A549 (cell line): ENCODE measurements at regions not wholly inside any gene's neighbourhood (a gene's known extent, or its start where the extent isn't known, plus 50 kb on each side); places are given as distances from the start of the nearest gene placed in this dataset.
A peak's percentile ranks its signal among the peaks of the same experiment; 100 is the strongest.

Experiments
- ATAC-seq, 2 experiments: fragments of 200-7000 bp in 1 of 2; fragments of >200 bp in 1 of 2; cut with Nextera tagmentation in 1 of 2; cut with Tn5 transposase in 1 of 2; 3 replicates each; pipeline versions ENCODE4 v1.8.0 to v1.9.1; 2018 to 2020; ENCODE audit warnings: mild to moderate bottlenecking in 1 of 2, moderate library complexity in 1 of 2
- CTCF ChIA-PET: fragments of 300-600 bp; sonication (Branson Sonifier 250); formaldehyde crosslinking; extraction: SDS; loops from one replicate; lab custom pipeline; 2021; ENCODE audit warnings: antibody characterized with exemption, inconsistent platforms; lab: Yijun Ruan, JAX
- POLR2A ChIA-PET: fragments of 350-600 bp; formaldehyde crosslinking; extraction: SDS; loops from one replicate; lab custom pipeline; 2021; ENCODE audit warnings: antibody characterized with exemption, inconsistent platforms; lab: Yijun Ruan, JAX
- DNase-seq, 2 experiments: peaks; one replicate each; pipeline versions ENCODE4 v3.0.0 to v3.0.0-alpha.2; 2011 to 2016; ENCODE audit warnings: low read depth in 1 of 2, low spot score in 1 of 2
- FAIRE-seq: peaks from 2 replicates; lab custom pipeline; 2011; peaks lifted over from hg19 to GRCh38; lab: Jason Lieb, UNC
- H3K27ac ChIP-seq, 2 experiments: fragments of >200 bp; sonication (Bioruptor Twin); formaldehyde crosslinking; 3 replicates each; pipeline ENCODE4 v1.5.1; 2016 to 2017
- H3K4me1 ChIP-seq: fragments of >200 bp; sonication (Bioruptor Twin); formaldehyde crosslinking; 3 replicates; pipeline ENCODE4 v1.6.1; 2016
- H3K4me2 ChIP-seq: fragments of >200 bp; sonication (Bioruptor Twin); formaldehyde crosslinking; 3 replicates; pipeline ENCODE4 v1.6.1; 2016
- H3K4me3 ChIP-seq: fragments of >200 bp; sonication (Bioruptor Twin); formaldehyde crosslinking; 3 replicates; pipeline ENCODE4 v1.5.1; 2016
- H3K9me3 ChIP-seq: fragments of >200 bp; sonication (Bioruptor Twin); formaldehyde crosslinking; 3 replicates; pipeline ENCODE4 v1.6.1; 2016
- CBX8 ChIP-seq: fragments of 200-600 bp; sonication (generic); IDR thresholded peaks from 2 replicates; pipeline ENCODE4 v1.6.1; 2016
- CHD2 ChIP-seq: fragments of 150-350 bp; IDR thresholded peaks from 2 replicates; pipeline ENCODE4 v1.6.1; 2014; ENCODE audit warnings: low read length; ENCODE audit not compliant: partially characterized antibody
- EHF ChIP-seq: fragments of 250-450 bp; sonication (Bioruptor Pico); IDR thresholded peaks from 2 replicates; pipeline ENCODE4 v1.5.0; 2020; ENCODE audit warnings: mild to moderate bottlenecking
- EHMT2 ChIP-seq: fragments of 200-600 bp; sonication (generic); IDR thresholded peaks from 2 replicates; pipeline ENCODE4 v1.6.1; 2016; ENCODE audit warnings: antibody characterized with exemption, low read depth, mild to moderate bottlenecking, moderate library complexity
- EP300 ChIP-seq, 2 experiments: fragments of >200 bp; sonication (Bioruptor Twin); formaldehyde crosslinking; IDR thresholded peaks; 2 replicates in 1 of 2; 3 replicates in 1 of 2; pipeline ENCODE4 v1.6.1; 2016 to 2017
- FOSB ChIP-seq: fragments of 250-450 bp; sonication (Bioruptor Pico); IDR thresholded peaks from 2 replicates; pipeline ENCODE4 v1.5.0; 2020; ENCODE audit warnings: mild to moderate bottlenecking, moderate library complexity
- FOSL2 ChIP-seq, 2 experiments: fragments of 450-650 bp in 1 of 2; fragments of >200 bp in 1 of 2; sonication (Bioruptor Twin) in 1 of 2; formaldehyde crosslinking; IDR thresholded peaks; 2 replicates each; pipeline versions ENCODE4 v1.5.0 to v1.6.1; 2016 to 2020; ENCODE audit warnings: mild to moderate bottlenecking in 1 of 2, moderate library complexity in 1 of 2
- FOXS1 ChIP-seq: fragments of 250-450 bp; sonication (Bioruptor Pico); IDR thresholded peaks from 2 replicates; pipeline ENCODE4 v1.5.0; 2020; ENCODE audit warnings: mild to moderate bottlenecking, moderate library complexity
- GATA3 ChIP-seq: IDR thresholded peaks from 2 replicates; pipeline ENCODE4 v1.6.1; 2012; ENCODE audit warnings: borderline replicate concordance
- JUN ChIP-seq, 2 experiments: fragments of >200 bp; sonication (Bioruptor Twin); formaldehyde crosslinking; IDR thresholded peaks; 2 replicates in 1 of 2; 3 replicates in 1 of 2; pipeline ENCODE4 v1.6.1; 2016 to 2017
- KDM1A ChIP-seq: fragments of 200-600 bp; sonication (generic); IDR thresholded peaks from 2 replicates; pipeline ENCODE4 v1.6.1; 2016; ENCODE audit warnings: low read depth, mild to moderate bottlenecking
- MAFK ChIP-seq: fragments of 450-650 bp; IDR thresholded peaks from 2 replicates; pipeline ENCODE4 v1.6.1; 2014; ENCODE audit not compliant: partially characterized antibody
- MAZ ChIP-seq: fragments of 150-350 bp; IDR thresholded peaks from 2 replicates; pipeline ENCODE4 v1.6.1; 2014; ENCODE audit warnings: antibody characterized with exemption, low read depth, low read length, borderline replicate concordance
- MYC ChIP-seq: IDR thresholded peaks from 2 replicates; pipeline ENCODE4 v1.6.1; 2012; ENCODE audit warnings: mild to moderate bottlenecking, inconsistent platforms, low read length, improper control_type of control experiment, borderline replicate concordance
- NFE2L2 ChIP-seq: fragments of 150-350 bp; conservative IDR thresholded peaks from 2 replicates; pipeline ENCODE4 v1.6.1; 2014; ENCODE audit warnings: low read length
- NPAS2 ChIP-seq: fragments of 250-450 bp; sonication (Bioruptor Pico); IDR thresholded peaks from 2 replicates; pipeline ENCODE4 v1.8.0; 2022; ENCODE audit warnings: mild to moderate bottlenecking, moderate library complexity, borderline replicate concordance
- RAD21 ChIP-seq, 2 experiments: fragments of >200 bp in 1 of 2; sonication (Bioruptor Twin) in 1 of 2; formaldehyde crosslinking in 1 of 2; IDR thresholded peaks in 1 of 2; conservative IDR thresholded peaks in 1 of 2; 2 replicates in 1 of 2; 3 replicates in 1 of 2; pipeline ENCODE4 v1.6.1; 2012 to 2018; ENCODE audit warnings: inconsistent platforms in 1 of 2
- RARB ChIP-seq: fragments of 250-450 bp; sonication (Bioruptor Pico); IDR thresholded peaks from 2 replicates; pipeline ENCODE4 v1.8.0; 2021; ENCODE audit warnings: mild to moderate bottlenecking, moderate library complexity
- RCOR1 ChIP-seq: fragments of 150-350 bp; IDR thresholded peaks from 2 replicates; pipeline ENCODE4 v1.6.1; 2014; ENCODE audit warnings: antibody characterized with exemption, low read length, low read depth
- RFX5 ChIP-seq: fragments of 450-650 bp; IDR thresholded peaks from 2 replicates; pipeline ENCODE4 v1.7.1; 2014; ENCODE audit warnings: antibody characterized with exemption, mild to moderate bottlenecking, moderate library complexity
- SMC3 ChIP-seq: fragments of >200 bp; sonication (Bioruptor Twin); formaldehyde crosslinking; IDR thresholded peaks from 3 replicates; pipeline ENCODE4 v1.6.1; 2018; ENCODE audit warnings: inconsistent platforms
- TFCP2L1 ChIP-seq: fragments of 250-450 bp; sonication (Bioruptor Pico); IDR thresholded peaks from 2 replicates; pipeline ENCODE4 v1.5.0; 2021; ENCODE audit warnings: mild to moderate bottlenecking
- ZFP36 ChIP-seq: fragments of 450-650 bp; IDR thresholded peaks from 2 replicates; pipeline ENCODE4 v1.6.1; 2014; ENCODE audit warnings: borderline replicate concordance; ENCODE audit not compliant: partially characterized antibody
- ZNF302 ChIP-seq: fragments of 250-450 bp; sonication (Bioruptor Pico); IDR thresholded peaks from 2 replicates; pipeline ENCODE4 v1.9.0; 2021; ENCODE audit warnings: inconsistent platforms, mild to moderate bottlenecking, moderate library complexity
- ZSCAN20 ChIP-seq: fragments of 250-450 bp; sonication (Bioruptor Pico); IDR thresholded peaks from 2 replicates; pipeline ENCODE4 v1.8.0; 2022; ENCODE audit warnings: mild to moderate bottlenecking, moderate library complexity
- WGBS: methylation state at CpG from one replicate; pipeline ENCODE4 v1.1.6; 2017; ENCODE audit errors: missing lambda C conversion rate; 5-methylcytosine and 5-hydroxymethylcytosine counted together
- TF ChIP-seq, protein P1 (sequence below): fragments of 200-600 bp; sonication (generic); IDR thresholded peaks from 2 replicates; pipeline ENCODE4 v1.6.1; 2016; ENCODE audit warnings: antibody characterized with exemption, mild to moderate bottlenecking, moderate library complexity
- TF ChIP-seq, protein P2 (sequence below): fragments of 450-650 bp; IDR thresholded peaks from 2 replicates; pipeline ENCODE4 v1.6.1; 2014; ENCODE audit warnings: antibody characterized with exemption
- TF ChIP-seq, protein P3 (sequence below): IDR thresholded peaks from 2 replicates; pipeline ENCODE4 v1.6.1; 2012
- TF ChIP-seq, protein P4 (sequence below): IDR thresholded peaks from 2 replicates; pipeline ENCODE4 v1.6.1; 2012
- TF ChIP-seq, protein P5 (sequence below): fragments of >200 bp; sonication (Bioruptor Twin); formaldehyde crosslinking; IDR thresholded peaks from 3 replicates; pipeline ENCODE4 v1.5.1; 2016
- TF ChIP-seq, protein P6 (sequence below): IDR thresholded peaks from 2 replicates; pipeline ENCODE4 v1.6.1; 2012; ENCODE audit warnings: low read depth, borderline replicate concordance

DNA sequence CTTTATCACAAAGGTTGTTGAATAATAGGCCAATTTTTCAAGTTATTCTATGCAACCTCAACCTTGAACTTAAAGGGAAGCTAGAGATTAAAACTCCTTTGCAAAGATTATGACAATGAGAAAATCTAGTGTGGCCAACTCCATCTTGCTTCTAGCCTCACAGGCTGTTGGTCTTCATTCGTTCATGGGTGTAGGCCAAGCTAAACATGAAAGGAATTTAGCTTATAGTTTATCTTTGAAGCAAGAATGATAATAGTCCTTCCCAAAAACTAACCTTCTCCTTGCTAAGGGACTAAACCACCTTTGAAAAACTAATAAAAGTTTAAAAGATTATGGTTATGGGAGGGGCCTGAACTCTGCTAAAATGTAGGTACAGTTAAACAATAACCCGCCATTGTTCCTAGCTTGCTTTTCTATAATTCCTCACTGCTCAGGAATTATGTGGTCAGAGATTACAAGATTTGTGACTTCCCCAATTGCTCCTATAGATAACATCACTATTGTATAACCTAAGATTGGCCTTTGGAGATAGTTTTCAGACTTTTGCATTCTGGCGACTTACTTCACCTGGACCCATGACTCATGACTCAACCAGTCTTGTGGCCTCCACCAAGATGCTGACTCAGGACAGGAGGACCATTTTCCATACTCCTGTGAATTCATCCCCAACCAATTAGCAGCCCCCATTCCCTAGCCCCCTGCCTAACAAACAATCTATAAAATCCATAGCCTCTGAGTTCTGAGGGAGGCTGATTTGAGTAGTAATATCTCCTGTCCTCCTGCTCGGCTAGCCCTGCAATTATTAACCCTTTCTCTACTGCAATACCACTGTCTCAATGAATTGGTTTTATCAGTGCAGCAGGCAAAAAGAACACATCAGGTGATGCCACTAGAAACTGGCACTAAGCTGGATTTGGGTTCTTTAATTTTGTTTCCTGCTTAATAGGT lies 154.5 kb downstream of the CD83 start:
- FAIRE-seq, result no peak
- 22% methylated on average over 4 of the region's 4 CpGs for WGBS
- no peak overlapping the region for H3K4me3 ChIP-seq
- H3K9me3 ChIP-seq, result peaks cover 19% of the 10 kb centered on the region
- TF ChIP-seq CHD2, result no peak
- peak; percentile 74 for TF ChIP-seq MAFK
- TF ChIP-seq GATA3, result peak; percentile 50; the same call in 1 of the 2 replicates
- no peak for TF ChIP-seq SMC3
- TF ChIP-seq, protein P1, sequence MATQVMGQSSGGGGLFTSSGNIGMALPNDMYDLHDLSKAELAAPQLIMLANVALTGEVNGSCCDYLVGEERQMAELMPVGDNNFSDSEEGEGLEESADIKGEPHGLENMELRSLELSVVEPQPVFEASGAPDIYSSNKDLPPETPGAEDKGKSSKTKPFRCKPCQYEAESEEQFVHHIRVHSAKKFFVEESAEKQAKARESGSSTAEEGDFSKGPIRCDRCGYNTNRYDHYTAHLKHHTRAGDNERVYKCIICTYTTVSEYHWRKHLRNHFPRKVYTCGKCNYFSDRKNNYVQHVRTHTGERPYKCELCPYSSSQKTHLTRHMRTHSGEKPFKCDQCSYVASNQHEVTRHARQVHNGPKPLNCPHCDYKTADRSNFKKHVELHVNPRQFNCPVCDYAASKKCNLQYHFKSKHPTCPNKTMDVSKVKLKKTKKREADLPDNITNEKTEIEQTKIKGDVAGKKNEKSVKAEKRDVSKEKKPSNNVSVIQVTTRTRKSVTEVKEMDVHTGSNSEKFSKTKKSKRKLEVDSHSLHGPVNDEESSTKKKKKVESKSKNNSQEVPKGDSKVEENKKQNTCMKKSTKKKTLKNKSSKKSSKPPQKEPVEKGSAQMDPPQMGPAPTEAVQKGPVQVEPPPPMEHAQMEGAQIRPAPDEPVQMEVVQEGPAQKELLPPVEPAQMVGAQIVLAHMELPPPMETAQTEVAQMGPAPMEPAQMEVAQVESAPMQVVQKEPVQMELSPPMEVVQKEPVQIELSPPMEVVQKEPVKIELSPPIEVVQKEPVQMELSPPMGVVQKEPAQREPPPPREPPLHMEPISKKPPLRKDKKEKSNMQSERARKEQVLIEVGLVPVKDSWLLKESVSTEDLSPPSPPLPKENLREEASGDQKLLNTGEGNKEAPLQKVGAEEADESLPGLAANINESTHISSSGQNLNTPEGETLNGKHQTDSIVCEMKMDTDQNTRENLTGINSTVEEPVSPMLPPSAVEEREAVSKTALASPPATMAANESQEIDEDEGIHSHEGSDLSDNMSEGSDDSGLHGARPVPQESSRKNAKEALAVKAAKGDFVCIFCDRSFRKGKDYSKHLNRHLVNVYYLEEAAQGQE, result no peak
- TF ChIP-seq, protein P2, sequence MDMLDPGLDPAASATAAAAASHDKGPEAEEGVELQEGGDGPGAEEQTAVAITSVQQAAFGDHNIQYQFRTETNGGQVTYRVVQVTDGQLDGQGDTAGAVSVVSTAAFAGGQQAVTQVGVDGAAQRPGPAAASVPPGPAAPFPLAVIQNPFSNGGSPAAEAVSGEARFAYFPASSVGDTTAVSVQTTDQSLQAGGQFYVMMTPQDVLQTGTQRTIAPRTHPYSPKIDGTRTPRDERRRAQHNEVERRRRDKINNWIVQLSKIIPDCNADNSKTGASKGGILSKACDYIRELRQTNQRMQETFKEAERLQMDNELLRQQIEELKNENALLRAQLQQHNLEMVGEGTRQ, result no peak
- no peak for TF ChIP-seq EHF (CRISPR knock-in tag)
- TF ChIP-seq, protein P3, sequence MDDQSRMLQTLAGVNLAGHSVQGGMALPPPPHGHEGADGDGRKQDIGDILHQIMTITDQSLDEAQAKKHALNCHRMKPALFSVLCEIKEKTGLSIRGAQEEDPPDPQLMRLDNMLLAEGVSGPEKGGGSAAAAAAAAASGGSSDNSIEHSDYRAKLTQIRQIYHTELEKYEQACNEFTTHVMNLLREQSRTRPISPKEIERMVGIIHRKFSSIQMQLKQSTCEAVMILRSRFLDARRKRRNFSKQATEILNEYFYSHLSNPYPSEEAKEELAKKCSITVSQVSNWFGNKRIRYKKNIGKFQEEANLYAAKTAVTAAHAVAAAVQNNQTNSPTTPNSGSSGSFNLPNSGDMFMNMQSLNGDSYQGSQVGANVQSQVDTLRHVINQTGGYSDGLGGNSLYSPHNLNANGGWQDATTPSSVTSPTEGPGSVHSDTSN, result no peak
- no peak for TF ChIP-seq MAZ
- no peak for TF ChIP-seq NFE2L2
- TF ChIP-seq KDM1A, result no peak
- no peak for TF ChIP-seq FOSL2 (IDR thresholded peaks at IDR 0.05)
- TF ChIP-seq FOSL2 (CRISPR knock-in tag; IDR thresholded peaks at IDR 0.05), result peak; percentile 35; the same call in 1 of the 2 replicates
- no peak for TF ChIP-seq RAD21 (conservative IDR thresholded peaks at IDR 0.05 in 1 of 2, IDR thresholded peaks at IDR 0.05 in 1 of 2)
- TF ChIP-seq, protein P4, sequence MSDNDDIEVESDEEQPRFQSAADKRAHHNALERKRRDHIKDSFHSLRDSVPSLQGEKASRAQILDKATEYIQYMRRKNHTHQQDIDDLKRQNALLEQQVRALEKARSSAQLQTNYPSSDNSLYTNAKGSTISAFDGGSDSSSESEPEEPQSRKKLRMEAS, result no peak
- no peak for TF ChIP-seq NPAS2 (CRISPR knock-in tag)
- TF ChIP-seq ZNF302 (CRISPR knock-in tag), result no peak
- no peak for TF ChIP-seq MYC
- no peak for TF ChIP-seq FOXS1 (CRISPR knock-in tag)
- TF ChIP-seq RARB (CRISPR knock-in tag), result no peak
- TF ChIP-seq RCOR1, result no peak
- no peak for TF ChIP-seq RFX5
- TF ChIP-seq EHMT2, result no peak
- no peak for TF ChIP-seq TFCP2L1
- TF ChIP-seq FOSB (CRISPR knock-in tag), result no peak
- TF ChIP-seq, protein P5, sequence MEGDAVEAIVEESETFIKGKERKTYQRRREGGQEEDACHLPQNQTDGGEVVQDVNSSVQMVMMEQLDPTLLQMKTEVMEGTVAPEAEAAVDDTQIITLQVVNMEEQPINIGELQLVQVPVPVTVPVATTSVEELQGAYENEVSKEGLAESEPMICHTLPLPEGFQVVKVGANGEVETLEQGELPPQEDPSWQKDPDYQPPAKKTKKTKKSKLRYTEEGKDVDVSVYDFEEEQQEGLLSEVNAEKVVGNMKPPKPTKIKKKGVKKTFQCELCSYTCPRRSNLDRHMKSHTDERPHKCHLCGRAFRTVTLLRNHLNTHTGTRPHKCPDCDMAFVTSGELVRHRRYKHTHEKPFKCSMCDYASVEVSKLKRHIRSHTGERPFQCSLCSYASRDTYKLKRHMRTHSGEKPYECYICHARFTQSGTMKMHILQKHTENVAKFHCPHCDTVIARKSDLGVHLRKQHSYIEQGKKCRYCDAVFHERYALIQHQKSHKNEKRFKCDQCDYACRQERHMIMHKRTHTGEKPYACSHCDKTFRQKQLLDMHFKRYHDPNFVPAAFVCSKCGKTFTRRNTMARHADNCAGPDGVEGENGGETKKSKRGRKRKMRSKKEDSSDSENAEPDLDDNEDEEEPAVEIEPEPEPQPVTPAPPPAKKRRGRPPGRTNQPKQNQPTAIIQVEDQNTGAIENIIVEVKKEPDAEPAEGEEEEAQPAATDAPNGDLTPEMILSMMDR, result no peak
- TF ChIP-seq ZFP36, result no peak
- TF ChIP-seq JUN (IDR thresholded peaks at IDR 0.05), result no peak
- no peak for TF ChIP-seq ZSCAN20 (CRISPR knock-in tag)
- 0 out of 5 replicates have a peak, but pooled peaks of 1 of the 2 experiments have one; percentile 15 for TF ChIP-seq EP300 (IDR thresholded peaks at IDR 0.05)
- no peak for TF ChIP-seq CBX8
- TF ChIP-seq, protein P6, sequence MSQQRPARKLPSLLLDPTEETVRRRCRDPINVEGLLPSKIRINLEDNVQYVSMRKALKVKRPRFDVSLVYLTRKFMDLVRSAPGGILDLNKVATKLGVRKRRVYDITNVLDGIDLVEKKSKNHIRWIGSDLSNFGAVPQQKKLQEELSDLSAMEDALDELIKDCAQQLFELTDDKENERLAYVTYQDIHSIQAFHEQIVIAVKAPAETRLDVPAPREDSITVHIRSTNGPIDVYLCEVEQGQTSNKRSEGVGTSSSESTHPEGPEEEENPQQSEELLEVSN, result no peak
- H3K4me2 ChIP-seq, result peak overlapping the region; percentile 11
- H3K4me1 ChIP-seq, result peaks cover 23% of the 10 kb centered on the region
- H3K27ac ChIP-seq, result peak overlapping the region; percentile 67 to 86
- ChIA-PET POLR2A (no interaction called here), CTCF (interaction anchor here (0.9 to 1.2 kb wide), 2 partner anchors 18 to 60 kb away, joined by 4 to 7 read pairs; no protein-coding TSS in a partner anchor)
- DNase-seq, result peak in 1 of 2 experiments; percentile 52
- ATAC-seq, result no peak
